ENCODE measurements at regions not wholly inside any gene's neighbourhood (a gene's known extent, or its start where the extent isn't known, plus 50 kb on each side); places are given as distances from the start of the nearest gene placed in this dataset.

GRCh38 chr12:17695495-17695894 lies 394.5 kb downstream of the RERGL start:
- DNase-seq (ENCODE audit: low read depth in 4 of 4, low spot score in 3 of 4) = no peak

- no peak for DNase-seq (ENCODE audit: low read depth in 4 of 4, low spot score in 3 of 4)
Observed at GRCh38 chr12:17691369-17691768, 398.6 kb downstream of the RERGL start.

GRCh38 chr12:17680220-17680619 lies 409.8 kb downstream of the RERGL start:
- no peak for DNase-seq (ENCODE audit: low read depth in 4 of 4, low spot score in 3 of 4)

DNA sequence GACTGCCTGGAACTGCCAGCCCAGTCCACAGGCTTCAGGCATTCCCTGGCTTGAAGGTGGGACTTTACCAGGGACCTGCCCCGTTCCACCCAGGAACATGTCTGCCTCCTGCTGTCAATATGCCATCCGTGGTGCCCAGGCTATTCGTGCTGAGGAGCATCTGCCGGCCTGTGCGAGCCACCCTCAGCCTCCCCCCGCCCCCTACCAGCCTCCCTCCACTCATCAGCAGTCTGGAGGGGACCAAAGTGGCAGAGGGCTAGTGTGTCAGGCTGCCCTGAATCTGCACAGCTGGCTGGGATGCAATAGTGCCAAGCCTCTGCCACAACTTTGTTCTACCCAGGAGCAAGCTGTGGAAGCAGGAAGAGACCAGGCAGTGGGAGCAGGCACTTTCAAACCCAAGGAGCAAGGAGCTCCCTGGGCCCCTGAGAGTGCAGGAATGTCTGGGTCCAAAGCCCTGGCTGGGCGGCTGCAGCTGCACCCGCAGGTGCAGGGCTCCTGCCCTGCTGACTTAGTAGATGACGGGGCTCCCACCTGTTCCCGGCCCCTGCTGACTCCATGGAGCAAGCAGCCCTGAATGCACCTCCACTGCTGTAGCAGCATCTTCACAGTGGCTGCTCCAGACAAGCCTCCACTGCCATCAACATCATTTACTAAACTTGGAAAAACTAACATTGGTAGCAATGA lies 423.2 kb downstream of the RERGL start:
- DNase-seq (ENCODE audit: low read depth in 4 of 4, low spot score in 3 of 4) = no peak

- DNase-seq (ENCODE audit: low read depth in 4 of 4, low spot score in 3 of 4) = no peak
Observed at GRCh38 chr12:17665839-17666238, 424.2 kb downstream of the RERGL start.

DNA sequence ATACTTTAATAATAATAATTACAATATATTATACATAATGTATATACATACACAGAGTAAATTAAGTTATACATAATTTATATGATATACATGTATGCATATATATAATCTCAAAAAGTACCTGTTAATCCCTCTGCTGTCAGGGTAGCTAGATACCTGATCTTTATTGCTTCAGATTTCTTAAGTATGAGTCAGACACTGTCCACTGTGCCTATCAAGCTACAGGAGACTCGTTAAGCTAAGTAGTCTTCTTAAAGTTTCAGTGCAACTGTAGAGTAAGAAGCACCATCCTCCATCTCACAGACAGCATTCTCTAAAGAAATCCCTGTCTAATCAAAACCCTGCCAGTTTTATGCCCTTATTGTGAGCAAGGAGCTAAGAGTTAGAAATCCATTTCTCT lies 428.7 kb downstream of the RERGL start:
- DNase-seq (ENCODE audit: low read depth in 4 of 4, low spot score in 3 of 4) = no peak

DNA sequence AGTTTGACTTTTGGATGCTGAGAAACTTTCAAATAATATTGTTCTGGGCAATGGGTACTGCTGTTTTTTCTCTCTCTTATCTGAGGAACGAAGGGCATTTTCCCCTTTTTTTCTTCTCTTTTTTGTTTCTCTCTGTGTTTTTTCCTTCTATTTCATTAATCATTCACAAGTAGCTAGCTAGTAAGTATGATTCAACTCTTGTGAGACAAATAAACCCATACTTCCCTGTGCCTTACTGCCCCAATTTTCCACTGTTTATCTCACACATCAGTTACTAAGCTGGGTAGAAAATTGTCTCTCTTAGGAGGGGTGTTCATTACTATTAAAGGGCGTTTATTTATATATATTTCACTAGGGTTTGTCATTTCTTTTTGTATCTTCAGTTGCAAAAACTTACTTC lies 437.6 kb downstream of the RERGL start:
- DNase-seq (ENCODE audit: low read depth in 4 of 4, low spot score in 3 of 4) = no peak

- DNase-seq (ENCODE audit: low read depth in 4 of 4, low spot score in 3 of 4) = peak in 1 of 4 donors; percentile 2
Observed at GRCh38 chr12:17642340-17642650, 447.7 kb downstream of the RERGL start.

- no peak for DNase-seq (ENCODE audit: low read depth in 4 of 4, low spot score in 3 of 4)
Observed at GRCh38 chr12:17640615-17641014, 449.4 kb downstream of the RERGL start.

- DNase-seq (ENCODE audit: low read depth in 4 of 4, low spot score in 3 of 4) = no peak
Observed at GRCh38 chr12:17618831-17619230, 471.2 kb downstream of the RERGL start.

GRCh38 chr12:17609701-17610100 lies 480.3 kb downstream of the RERGL start:
- no peak for DNase-seq (ENCODE audit: low read depth in 4 of 4, low spot score in 3 of 4)

- no peak for DNase-seq (ENCODE audit: low read depth in 4 of 4, low spot score in 3 of 4)
Observed at GRCh38 chr12:17609153-17609552, 480.8 kb downstream of the RERGL start.

GRCh38 chr12:17595111-17595510 lies 494.9 kb downstream of the RERGL start:
- no peak for DNase-seq (ENCODE audit: low read depth in 4 of 4, low spot score in 3 of 4)

- no peak for DNase-seq (ENCODE audit: low read depth in 4 of 4, low spot score in 3 of 4)
Observed at GRCh38 chr12:17593715-17594406, 496.1 kb downstream of the RERGL start.

GRCh38 chr12:17592472-17592871 lies 497.5 kb downstream of the RERGL start:
- DNase-seq (ENCODE audit: low read depth in 4 of 4, low spot score in 3 of 4) = no peak

DNA sequence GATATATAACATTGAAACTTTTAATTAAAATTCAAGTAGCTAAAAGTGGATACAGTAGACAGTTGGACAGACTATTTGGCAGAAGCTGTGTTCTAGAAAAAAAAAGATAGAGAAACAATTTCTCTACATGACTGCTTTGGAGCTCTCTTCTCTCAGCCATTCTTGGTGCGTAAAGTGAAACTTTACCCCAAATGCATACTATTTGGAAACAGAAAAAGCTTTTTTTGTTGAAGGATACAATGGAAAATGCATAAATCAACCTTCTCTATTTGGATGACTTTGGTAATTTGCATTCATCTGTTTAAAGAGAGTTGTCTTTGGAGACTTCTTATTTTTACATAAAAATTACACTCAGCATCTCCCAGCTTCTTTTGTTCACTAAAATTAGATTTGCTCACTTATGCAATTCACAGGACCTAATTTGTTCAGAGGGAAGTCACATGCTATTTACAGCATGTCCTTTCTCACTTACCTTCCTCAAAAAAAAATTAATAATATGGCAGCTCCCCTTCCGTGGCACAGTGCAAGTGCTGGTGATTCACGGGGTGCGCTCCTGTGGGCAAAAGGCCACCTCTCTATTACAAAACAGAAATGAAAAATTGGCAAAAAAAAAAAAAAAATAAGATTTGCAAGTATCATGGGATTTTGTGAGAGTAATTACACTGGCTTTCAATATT lies 498.9 kb downstream of the RERGL start:
- DNase-seq (ENCODE audit: low read depth in 4 of 4, low spot score in 3 of 4) = no peak

GRCh38 chr12:17588968-17589367 lies 501.0 kb downstream of the RERGL start:
- no peak for DNase-seq (ENCODE audit: low read depth in 4 of 4, low spot score in 3 of 4)

GRCh38 chr12:17579205-17580026 lies 510.6 kb downstream of the RERGL start:
- no peak for DNase-seq (ENCODE audit: low read depth in 4 of 4, low spot score in 3 of 4)

GRCh38 chr12:17577405-17577804 lies 512.6 kb downstream of the RERGL start:
- DNase-seq (ENCODE audit: low read depth in 4 of 4, low spot score in 3 of 4) = no peak

DNA sequence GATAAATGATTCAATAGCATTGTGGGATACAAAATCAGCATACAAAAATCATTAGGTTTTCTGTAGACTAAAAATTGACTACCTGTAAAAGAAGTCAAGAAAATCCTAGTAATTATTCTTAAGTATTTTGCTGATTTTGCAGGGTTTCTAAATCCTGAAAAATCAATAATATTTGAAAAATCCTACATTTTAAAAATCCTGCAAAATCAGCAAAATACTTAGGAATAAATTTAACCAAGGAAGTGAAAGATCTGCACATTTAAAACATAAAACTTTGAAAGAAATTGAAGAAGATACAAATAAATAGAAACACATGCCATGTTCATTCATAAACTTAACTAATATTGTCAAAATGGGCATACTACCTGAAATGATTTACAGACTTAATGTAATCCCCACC lies 517.7 kb downstream of the RERGL start:
- no peak for DNase-seq (ENCODE audit: low read depth in 4 of 4, low spot score in 3 of 4)

DNA sequence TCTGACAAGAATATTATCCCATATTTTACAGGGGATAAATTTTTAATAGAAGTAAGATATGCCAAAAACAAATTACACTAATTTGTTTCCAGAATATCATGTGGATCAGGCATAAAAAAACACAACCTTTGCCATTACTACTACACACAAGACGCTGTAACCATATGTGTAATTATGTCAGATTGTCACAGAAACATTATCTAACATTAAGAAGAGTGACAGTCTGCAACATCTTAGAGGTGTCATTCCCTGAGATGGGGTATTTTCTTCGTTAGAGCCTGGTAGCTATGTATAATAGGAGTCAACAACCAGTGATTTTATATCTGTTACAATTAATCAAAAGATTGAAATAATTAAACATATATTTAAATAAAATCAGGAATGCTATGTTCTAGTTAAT lies 518.9 kb downstream of the RERGL start:
- no peak for DNase-seq (ENCODE audit: low read depth in 4 of 4, low spot score in 3 of 4)

Data from right renal pelvis (tissue), 4 donors.